ENCODE measurements at regions not wholly inside any gene's neighbourhood (a gene's known extent, or its start where the extent isn't known, plus 50 kb on each side); places are given as distances from the start of the nearest gene placed in this dataset.

DNA sequence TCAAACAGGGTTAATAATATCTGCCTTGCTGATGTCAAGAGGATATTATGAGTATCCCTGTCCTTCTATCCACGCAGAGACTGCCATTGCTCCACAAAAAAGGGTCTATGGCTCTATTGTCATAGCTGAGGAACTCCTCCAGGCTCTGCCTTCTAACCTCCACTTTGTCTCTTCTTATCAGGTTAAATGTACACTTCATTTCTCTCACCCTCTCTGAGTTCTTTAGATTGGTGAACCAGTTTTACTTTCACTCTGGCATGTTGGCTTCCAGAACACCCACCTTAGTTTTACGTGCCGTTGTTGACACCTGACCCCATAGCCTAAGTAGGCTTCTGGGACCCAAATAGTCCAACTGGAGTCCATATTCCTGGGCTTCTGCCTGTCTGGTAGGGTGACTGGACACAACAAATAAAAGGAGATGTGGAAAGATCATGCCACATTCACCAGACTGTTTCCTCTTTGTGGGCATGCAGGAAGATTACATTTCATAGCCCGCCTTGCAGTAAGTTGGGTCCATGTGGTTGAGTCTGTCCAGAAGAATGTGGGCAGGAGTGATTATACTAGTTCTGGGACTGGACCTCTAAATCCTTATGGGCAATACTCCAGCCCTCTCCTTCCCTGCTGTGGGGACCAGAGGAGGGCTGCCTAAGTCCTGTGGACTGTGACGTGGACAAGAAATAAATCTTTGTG lies 350.4 kb upstream of the CLINT1 start:
- TF ChIP-seq POLR2A (IDR thresholded peaks at IDR 0.05; ENCODE audit: low read depth, low read length) (no peak), TAF1 (IDR thresholded peaks at IDR 0.05; ENCODE audit: borderline replicate concordance, low read depth, low read length) (no peak), POLR2AphosphoS5 (IDR thresholded peaks at IDR 0.05; ENCODE audit: low read depth, low read length) (no peak)

Data from GM12892 (cell line).